ENCODE measurements at regions not wholly inside any gene's neighbourhood (a gene's known extent, or its start where the extent isn't known, plus 50 kb on each side); places are given as distances from the start of the nearest gene placed in this dataset.

DNA sequence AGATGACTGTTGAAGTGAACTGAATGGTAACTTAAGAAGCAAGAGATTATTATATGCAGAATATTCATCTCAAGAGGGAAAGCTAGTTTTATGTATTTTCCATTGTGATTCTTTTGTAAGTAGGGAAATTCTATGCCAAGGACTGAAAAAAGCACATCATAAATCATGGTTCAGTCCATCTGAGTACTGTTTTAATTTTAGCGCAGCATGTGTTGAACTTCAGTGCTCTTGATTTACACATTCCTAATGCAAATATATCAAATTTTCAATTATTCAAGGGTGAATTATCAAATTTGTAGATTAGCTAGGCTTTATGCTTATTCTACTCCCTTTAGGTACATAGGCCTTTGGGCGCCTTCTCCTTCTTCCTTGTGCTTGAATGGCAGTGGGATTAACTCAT is 50.3 kb upstream of the TCF12 start:
- no peaks in the 10 kb centered on the region for H3K36me3 Mint-ChIP-seq
- peaks cover 15% of the 10 kb centered on the region for H3K4me1 Mint-ChIP-seq
- TF ChIP-seq, protein P1, sequence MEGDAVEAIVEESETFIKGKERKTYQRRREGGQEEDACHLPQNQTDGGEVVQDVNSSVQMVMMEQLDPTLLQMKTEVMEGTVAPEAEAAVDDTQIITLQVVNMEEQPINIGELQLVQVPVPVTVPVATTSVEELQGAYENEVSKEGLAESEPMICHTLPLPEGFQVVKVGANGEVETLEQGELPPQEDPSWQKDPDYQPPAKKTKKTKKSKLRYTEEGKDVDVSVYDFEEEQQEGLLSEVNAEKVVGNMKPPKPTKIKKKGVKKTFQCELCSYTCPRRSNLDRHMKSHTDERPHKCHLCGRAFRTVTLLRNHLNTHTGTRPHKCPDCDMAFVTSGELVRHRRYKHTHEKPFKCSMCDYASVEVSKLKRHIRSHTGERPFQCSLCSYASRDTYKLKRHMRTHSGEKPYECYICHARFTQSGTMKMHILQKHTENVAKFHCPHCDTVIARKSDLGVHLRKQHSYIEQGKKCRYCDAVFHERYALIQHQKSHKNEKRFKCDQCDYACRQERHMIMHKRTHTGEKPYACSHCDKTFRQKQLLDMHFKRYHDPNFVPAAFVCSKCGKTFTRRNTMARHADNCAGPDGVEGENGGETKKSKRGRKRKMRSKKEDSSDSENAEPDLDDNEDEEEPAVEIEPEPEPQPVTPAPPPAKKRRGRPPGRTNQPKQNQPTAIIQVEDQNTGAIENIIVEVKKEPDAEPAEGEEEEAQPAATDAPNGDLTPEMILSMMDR (IDR thresholded peaks at IDR 0.05; ENCODE audit: unreplicated experiment), result no peak
- DNase-seq (ENCODE audit: low spot score in 2 of 2, unreplicated experiment in 2 of 2), result no peak
- H3K4me3 Mint-ChIP-seq, result no peak overlapping the region
- H3K9me3 Mint-ChIP-seq, result no peaks in the 10 kb centered on the region
- no peak overlapping the region for H3K27ac Mint-ChIP-seq
- H3K27me3 Mint-ChIP-seq (ENCODE audit: low read depth), result no peaks in the 10 kb centered on the region

DNA sequence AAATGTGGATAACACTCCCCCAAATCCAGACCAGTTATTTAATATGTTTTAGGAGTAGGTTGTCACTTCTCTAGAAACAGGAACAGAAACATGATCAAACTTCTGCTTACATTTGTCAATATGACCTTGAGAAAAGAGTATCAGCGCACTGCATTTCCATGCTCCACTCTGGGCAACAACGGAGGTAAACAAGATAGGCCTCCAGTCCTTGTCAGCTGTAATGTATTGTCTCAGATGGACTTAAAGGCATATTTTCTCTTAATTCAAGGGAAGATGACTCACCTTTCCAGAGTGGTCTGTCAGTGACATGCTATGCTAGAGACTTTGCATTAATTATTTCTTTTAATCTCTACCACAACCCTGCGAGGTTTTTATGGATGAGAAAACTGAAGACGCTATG is 51.6 kb upstream of the TCF12 start:
- Mint-ChIP-seq H3K4me3 (no peak overlapping the region), H3K27ac (no peak overlapping the region)
- DNase-seq (ENCODE audit: low spot score in 2 of 2, unreplicated experiment in 2 of 2), result no peak

GRCh38 chr15:56857828-56858227 is 60.6 kb upstream of the TCF12 start:
- Mint-ChIP-seq H3K4me3 (no peak overlapping the region), H3K27me3 (ENCODE audit: low read depth) (no peaks in the 10 kb centered on the region), H3K9me3 (peaks cover 9% of the 10 kb centered on the region), H3K4me1 (no peaks in the 10 kb centered on the region), H3K36me3 (no peaks in the 10 kb centered on the region), H3K27ac (no peak overlapping the region)
- TF ChIP-seq, protein P1 (IDR thresholded peaks at IDR 0.05; ENCODE audit: unreplicated experiment), result no peak
- no peak for DNase-seq (ENCODE audit: low spot score in 2 of 2, unreplicated experiment in 2 of 2)

More for the DNA sequence above, 51.6 kb upstream of the TCF12 start:
- Mint-ChIP-seq H3K9me3 (peaks cover 6% of the 10 kb centered on the region), H3K27me3 (ENCODE audit: low read depth) (no peaks in the 10 kb centered on the region), H3K36me3 (no peaks in the 10 kb centered on the region), H3K4me1 (peaks cover 9% of the 10 kb centered on the region)
- TF ChIP-seq, protein P1 (IDR thresholded peaks at IDR 0.05; ENCODE audit: unreplicated experiment), result no peak

- Mint-ChIP-seq H3K27me3 (ENCODE audit: low read depth) (no peaks in the 10 kb centered on the region), H3K27ac (no peak overlapping the region), H3K36me3 (no peaks in the 10 kb centered on the region), H3K4me1 (no peaks in the 10 kb centered on the region), H3K9me3 (peaks cover 4% of the 10 kb centered on the region), H3K4me3 (no peak overlapping the region)
- DNase-seq (ENCODE audit: low spot score in 2 of 2, unreplicated experiment in 2 of 2), result no peak
- TF ChIP-seq, protein P1 (IDR thresholded peaks at IDR 0.05; ENCODE audit: unreplicated experiment), result no peak
Measured at GRCh38 chr15:56856934-56857333, 61.5 kb upstream of the TCF12 start.

- Mint-ChIP-seq H3K4me3 (no peak overlapping the region), H3K27ac (no peak overlapping the region)
Measured at GRCh38 chr15:56844892-56845291, 73.6 kb upstream of the TCF12 start.

More at GRCh38 chr15:56844892-56845291, 73.6 kb upstream of the TCF12 start:
- peaks cover 10% of the 10 kb centered on the region for H3K36me3 Mint-ChIP-seq
- TF ChIP-seq, protein P1 (IDR thresholded peaks at IDR 0.05; ENCODE audit: unreplicated experiment), result no peak
- no peaks in the 10 kb centered on the region for H3K4me1 Mint-ChIP-seq
- H3K27me3 Mint-ChIP-seq (ENCODE audit: low read depth), result no peaks in the 10 kb centered on the region
- peaks cover 24% of the 10 kb centered on the region for H3K9me3 Mint-ChIP-seq
- DNase-seq (ENCODE audit: low spot score in 2 of 2, unreplicated experiment in 2 of 2), result no peak

Data from mesothelial cell of epicardium (in vitro differentiated cells).